Esophagus muscularis mucosa (tissue), 3 donors: ENCODE measurements at regions not wholly inside any gene's neighbourhood (a gene's known extent, or its start where the extent isn't known, plus 50 kb on each side); places are given as distances from the start of the nearest gene placed in this dataset.

Experiments
- CTCF ChIP-seq, 3 experiments: fragments of 200-600 bp in 2 of 3; fragments of 450-650 bp in 1 of 3; sonication (generic) in 2 of 3; IDR thresholded peaks; one replicate each; pipeline ENCODE4 v1.5.1; 2017 to 2019; ENCODE audit warnings: antibody characterized with exemption in 3 of 3, mild to moderate bottlenecking in 2 of 3, moderate library complexity in 1 of 3
- EP300 ChIP-seq: sonication (generic); formaldehyde crosslinking; IDR thresholded peaks from one replicate; pipeline ENCODE4 v1.6.1; 2017; ENCODE audit warnings: antibody characterized with exemption

- TF ChIP-seq CTCF (IDR thresholded peaks at IDR 0.05) (no peak), EP300 (no peak)
Measured at GRCh38 chr3:109687626-109688025, 350.3 kb upstream of the DPPA4 start.
